Nephron (organoid): ENCODE measurements at regions not wholly inside any gene's neighbourhood (a gene's known extent, or its start where the extent isn't known, plus 50 kb on each side); places are given as distances from the start of the nearest gene placed in this dataset.

ENCODE experiments used
- H3K27ac Mint-ChIP-seq, 3 experiments: 2 replicates each; pipeline ENCODE4 v1.8.0; 2020; ENCODE audit warnings: mixed read lengths in 3 of 3, mild to moderate bottlenecking in 2 of 3, moderate library complexity in 1 of 3
- H3K27me3 Mint-ChIP-seq: 2 replicates; pipeline ENCODE4 v1.8.0; 2021; ENCODE audit warnings: low read depth, mild to moderate bottlenecking, moderate library complexity, mixed read lengths
- H3K36me3 Mint-ChIP-seq: 2 replicates; pipeline ENCODE4 v1.8.0; 2020; ENCODE audit warnings: low read depth, mixed read lengths
- H3K4me1 Mint-ChIP-seq: 2 replicates; pipeline ENCODE4 v1.8.0; 2020; ENCODE audit warnings: mixed read lengths
- H3K4me3 Mint-ChIP-seq, 3 experiments: 2 replicates each; pipeline ENCODE4 v1.8.0; 2020; ENCODE audit warnings: mild to moderate bottlenecking in 3 of 3, mixed read lengths in 3 of 3, moderate library complexity in 2 of 3
- H3K9me3 Mint-ChIP-seq: 2 replicates; pipeline ENCODE4 v1.8.0; 2020; ENCODE audit warnings: mixed read lengths
- TF ChIP-seq, protein P1 (sequence below), 3 experiments: fragments of 200-600 bp; sonication (generic); IDR thresholded peaks; one replicate each; pipeline ENCODE4 v1.5.0; 2021; ENCODE audit warnings: antibody characterized with exemption in 3 of 3; ENCODE audit not compliant: unreplicated experiment in 3 of 3

DNA sequence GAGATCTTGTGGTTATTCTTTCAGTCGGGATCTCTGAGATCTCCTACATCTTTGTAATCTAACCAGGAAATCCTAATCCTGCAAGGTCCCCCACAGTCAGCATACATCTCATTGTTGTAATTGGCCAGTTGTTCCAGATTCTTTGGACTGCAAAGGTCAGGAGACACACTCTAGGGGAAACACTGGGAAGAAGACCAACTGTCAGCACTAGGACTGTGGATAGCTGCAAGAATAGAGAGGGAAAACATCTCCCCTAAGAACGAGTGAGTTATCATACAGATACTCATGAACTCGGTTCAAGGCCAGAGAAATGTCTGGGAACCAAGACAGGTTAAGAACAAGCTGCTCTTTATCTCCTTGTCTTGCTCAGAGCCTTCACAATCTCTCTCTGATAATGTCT lies 217.9 kb upstream of the TMPO start:
- H3K27me3 Mint-ChIP-seq: peaks cover 8% of the 10 kb centered on the region
- no peak overlapping the region for H3K4me3 Mint-ChIP-seq
- H3K27ac Mint-ChIP-seq: no peak overlapping the region
- H3K4me1 Mint-ChIP-seq: peaks cover 6% of the 10 kb centered on the region
- H3K36me3 Mint-ChIP-seq: no peaks in the 10 kb centered on the region
- TF ChIP-seq, protein P1, sequence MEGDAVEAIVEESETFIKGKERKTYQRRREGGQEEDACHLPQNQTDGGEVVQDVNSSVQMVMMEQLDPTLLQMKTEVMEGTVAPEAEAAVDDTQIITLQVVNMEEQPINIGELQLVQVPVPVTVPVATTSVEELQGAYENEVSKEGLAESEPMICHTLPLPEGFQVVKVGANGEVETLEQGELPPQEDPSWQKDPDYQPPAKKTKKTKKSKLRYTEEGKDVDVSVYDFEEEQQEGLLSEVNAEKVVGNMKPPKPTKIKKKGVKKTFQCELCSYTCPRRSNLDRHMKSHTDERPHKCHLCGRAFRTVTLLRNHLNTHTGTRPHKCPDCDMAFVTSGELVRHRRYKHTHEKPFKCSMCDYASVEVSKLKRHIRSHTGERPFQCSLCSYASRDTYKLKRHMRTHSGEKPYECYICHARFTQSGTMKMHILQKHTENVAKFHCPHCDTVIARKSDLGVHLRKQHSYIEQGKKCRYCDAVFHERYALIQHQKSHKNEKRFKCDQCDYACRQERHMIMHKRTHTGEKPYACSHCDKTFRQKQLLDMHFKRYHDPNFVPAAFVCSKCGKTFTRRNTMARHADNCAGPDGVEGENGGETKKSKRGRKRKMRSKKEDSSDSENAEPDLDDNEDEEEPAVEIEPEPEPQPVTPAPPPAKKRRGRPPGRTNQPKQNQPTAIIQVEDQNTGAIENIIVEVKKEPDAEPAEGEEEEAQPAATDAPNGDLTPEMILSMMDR (IDR thresholded peaks at IDR 0.05; ENCODE audit: unreplicated experiment in 3 of 3): no peak
- no peaks in the 10 kb centered on the region for H3K9me3 Mint-ChIP-seq

DNA sequence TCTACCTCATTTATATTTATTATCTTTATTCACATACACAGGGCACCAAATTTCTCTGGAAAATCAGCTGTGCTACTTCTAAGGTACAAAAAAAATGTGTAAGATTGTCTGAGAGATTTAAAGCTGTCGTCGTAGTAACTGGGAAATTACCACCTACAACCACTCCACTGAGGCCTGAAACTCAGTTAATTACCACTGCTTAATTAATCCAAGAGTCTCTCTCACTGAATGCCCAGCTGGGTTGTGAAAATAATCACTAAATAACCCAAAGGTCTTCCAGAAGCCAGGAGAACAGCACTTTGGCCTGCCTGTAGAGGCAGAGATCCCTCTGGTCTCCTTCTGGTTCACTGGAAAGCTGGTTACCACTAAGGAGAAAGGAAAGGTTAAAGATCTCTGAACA lies 207.2 kb upstream of the TMPO start:
- TF ChIP-seq, protein P1 (IDR thresholded peaks at IDR 0.05; ENCODE audit: unreplicated experiment in 3 of 3): no peak
- no peaks in the 10 kb centered on the region for H3K27me3 Mint-ChIP-seq
- peaks cover 7% of the 10 kb centered on the region for H3K9me3 Mint-ChIP-seq
- no peaks in the 10 kb centered on the region for H3K36me3 Mint-ChIP-seq
- H3K4me3 Mint-ChIP-seq: no peak overlapping the region
- no peaks in the 10 kb centered on the region for H3K4me1 Mint-ChIP-seq
- no peak overlapping the region for H3K27ac Mint-ChIP-seq

DNA sequence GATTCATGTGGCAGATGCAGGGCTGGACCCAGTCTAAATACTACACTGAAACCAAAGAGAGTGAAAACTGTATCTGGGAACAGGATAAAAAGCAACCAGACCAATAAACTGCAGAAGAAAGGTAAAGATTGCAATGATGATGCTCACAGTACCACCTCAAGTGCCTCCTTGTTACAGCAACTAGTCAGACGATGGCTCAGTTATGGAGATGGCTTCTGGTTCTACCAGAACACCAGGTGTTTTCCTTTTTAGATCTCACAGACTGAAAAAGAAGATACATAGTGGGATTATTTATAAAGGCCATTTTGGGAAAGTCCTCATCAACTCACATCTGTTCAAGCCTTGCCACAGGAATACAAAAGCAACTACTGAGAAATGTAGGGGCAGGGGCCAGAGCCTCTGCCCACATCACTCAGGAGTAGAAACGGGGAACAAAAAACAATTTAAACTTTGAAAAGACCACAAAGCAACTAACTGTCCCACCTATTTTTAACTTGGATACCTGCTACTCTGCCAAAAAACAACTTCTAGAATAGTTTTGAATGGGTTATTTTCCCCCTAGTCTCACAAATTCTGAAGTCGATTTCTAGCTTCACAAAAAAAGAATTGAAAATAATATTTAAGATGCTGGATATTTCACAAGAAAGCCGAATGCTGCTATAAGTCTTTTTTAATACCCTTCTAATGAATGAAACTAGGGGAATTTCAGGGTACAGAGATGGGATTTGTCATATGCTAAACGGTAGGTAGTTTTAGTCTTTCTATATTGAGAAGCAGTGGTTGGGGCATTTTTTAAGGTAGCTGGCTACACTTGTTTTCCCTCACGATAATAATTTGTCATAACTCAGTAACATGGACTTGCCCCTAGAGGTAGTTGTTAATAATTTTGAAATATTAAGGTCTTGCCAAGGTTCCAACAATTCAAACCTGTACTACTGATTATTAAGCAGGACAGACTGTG lies 197.2 kb upstream of the TMPO start:
- Mint-ChIP-seq H3K27ac (peak overlapping the region in 2 of 3 experiments; percentile 26 to 98), H3K4me1 (peaks cover 22% of the 10 kb centered on the region), H3K4me3 (no peak overlapping the region), H3K36me3 (no peaks in the 10 kb centered on the region), H3K27me3 (no peaks in the 10 kb centered on the region), H3K9me3 (peaks cover 4% of the 10 kb centered on the region)
- TF ChIP-seq, protein P1 (IDR thresholded peaks at IDR 0.05; ENCODE audit: unreplicated experiment in 3 of 3): no peak

DNA sequence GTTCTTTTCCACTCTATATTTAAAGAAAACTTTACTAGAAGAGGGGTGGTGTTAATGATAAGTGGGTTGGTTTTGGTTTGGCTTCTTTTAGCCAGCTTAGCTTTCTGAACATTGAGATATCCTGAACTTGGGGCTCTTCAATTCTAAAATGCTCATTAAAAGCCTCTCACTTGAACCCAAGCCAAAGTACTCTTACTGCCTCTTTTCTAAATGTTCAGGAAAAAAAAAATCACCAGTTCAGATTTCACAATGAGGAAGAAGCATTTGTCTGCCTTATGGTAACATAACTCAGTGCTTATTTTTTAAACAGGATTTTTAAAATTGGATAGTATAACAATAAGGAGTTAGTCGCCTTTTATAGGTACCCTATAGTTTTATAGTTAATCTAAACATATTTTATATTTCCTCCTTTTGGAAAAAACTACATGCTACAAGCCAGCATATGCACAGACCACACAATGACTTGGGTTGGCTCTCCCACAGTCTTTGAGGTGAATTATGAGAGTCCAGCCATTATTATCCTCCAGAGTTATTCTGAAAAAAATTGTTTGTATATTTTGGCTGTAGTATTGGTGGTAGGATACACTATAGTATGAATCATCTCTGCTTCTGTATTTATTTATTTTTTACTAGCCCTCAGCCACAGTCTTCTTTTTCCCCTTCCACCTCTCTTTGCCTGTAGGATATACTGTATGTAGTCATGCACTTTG lies 195.5 kb upstream of the TMPO start:
- Mint-ChIP-seq H3K4me3 (no peak overlapping the region), H3K36me3 (no peaks in the 10 kb centered on the region), H3K4me1 (peaks cover 22% of the 10 kb centered on the region), H3K9me3 (peaks cover 4% of the 10 kb centered on the region), H3K27me3 (no peaks in the 10 kb centered on the region), H3K27ac (peak overlapping the region; percentile 74 to 98 (median 98))
- TF ChIP-seq, protein P1 (IDR thresholded peaks at IDR 0.05; ENCODE audit: unreplicated experiment in 3 of 3): no peak

DNA sequence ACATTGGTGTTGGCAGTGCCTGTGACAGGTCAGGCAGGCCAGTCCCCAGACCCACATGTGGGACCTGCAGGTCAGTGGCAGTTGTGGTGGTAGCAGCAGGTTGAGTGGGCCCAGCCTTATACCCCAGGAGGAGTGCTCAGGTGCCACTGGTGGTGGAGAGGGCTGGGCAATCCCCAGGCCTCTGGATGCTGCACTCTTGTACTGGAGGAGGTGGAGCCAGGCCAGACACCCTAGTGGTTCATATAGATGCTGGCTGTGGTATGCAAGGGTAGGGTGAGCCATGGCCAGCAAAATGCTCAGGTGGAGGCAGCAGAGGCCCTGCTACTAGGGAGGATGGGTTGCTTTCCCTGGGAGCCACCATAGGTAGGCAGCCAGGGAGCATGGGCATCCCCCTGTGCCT lies 190.4 kb upstream of the TMPO start:
- Mint-ChIP-seq H3K27ac (no peak overlapping the region), H3K4me3 (no peak overlapping the region), H3K4me1 (peaks cover 10% of the 10 kb centered on the region), H3K27me3 (no peaks in the 10 kb centered on the region), H3K36me3 (no peaks in the 10 kb centered on the region), H3K9me3 (peaks cover 2% of the 10 kb centered on the region)
- TF ChIP-seq, protein P1 (IDR thresholded peaks at IDR 0.05; ENCODE audit: unreplicated experiment in 3 of 3): no peak
